Iris pigment epithelial cell (primary cell): ENCODE measurements at regions not wholly inside any gene's neighbourhood (a gene's known extent, or its start where the extent isn't known, plus 50 kb on each side); places are given as distances from the start of the nearest gene placed in this dataset.

Source experiments
- DNase-seq: peaks from one replicate; pipeline ENCODE4 v3.0.0-alpha.2; 2011; ENCODE audit warnings: low read depth

DNA sequence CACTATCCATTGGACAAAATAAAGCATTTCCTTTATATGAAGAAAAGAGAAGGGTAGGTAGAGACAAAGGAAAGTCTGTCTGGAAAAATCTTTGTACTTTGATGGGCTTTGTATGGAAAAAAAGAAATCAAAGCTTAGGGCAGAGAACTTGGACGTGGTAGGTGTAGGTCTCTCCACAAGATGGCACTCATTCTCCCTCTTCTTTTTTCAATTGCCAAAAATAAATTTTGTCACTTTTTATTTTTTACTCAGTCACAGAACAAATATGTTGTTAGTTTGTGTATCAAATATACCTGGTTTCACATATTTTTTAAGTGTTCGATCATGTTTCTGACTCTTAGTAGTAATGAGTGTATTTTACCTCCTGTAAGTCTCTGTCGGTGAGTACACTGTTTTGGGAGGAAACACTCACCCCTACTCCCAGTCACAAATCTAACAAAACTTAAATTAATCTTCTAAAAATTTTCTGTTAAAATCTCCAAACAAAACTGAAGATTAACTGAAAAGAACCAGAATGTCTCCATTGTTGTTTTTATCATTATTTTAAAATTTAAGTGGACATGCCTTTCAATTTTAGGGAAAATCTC, 415.8 kb upstream of the GOLIM4 start:
- peak; percentile 18 for DNase-seq

DNA sequence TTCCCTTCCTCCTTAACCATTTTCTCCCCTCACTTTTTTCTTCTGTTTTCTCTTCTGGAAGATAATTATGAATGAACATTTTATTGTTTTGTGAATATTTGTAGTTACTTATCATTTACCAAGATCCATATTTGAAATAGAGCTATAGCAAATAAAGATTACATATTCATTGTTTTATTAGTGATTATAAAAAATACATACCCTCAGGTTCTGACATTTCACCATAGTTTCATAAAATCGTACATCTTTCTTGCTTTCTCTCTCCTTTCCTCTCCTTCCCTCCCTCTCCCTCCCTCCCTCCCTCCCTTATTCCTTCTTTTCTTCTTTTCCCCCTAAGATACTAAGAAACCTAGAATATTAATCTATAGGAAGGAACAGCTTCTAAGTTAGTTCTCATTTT, 410.9 kb upstream of the GOLIM4 start:
- DNase-seq = no peak

DNA sequence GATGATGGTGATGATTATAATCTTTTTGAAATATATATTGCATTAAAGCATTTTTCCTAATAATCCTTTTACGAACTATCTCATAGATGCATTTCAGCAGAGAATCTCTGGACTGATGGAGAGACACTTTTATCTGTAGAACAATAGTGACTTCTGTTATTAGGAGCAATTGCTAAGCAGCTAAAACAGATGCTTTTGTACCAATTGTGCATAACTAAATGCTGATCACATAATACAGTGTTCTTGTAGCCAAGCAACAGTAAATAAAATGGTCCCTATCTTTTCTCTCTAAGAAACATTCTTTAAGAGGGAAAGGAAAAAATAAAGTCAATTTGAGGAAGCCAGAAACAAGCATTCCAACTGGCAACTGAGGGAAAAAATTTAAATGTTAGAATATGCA, 405.8 kb upstream of the GOLIM4 start:
- DNase-seq = no peak

DNA sequence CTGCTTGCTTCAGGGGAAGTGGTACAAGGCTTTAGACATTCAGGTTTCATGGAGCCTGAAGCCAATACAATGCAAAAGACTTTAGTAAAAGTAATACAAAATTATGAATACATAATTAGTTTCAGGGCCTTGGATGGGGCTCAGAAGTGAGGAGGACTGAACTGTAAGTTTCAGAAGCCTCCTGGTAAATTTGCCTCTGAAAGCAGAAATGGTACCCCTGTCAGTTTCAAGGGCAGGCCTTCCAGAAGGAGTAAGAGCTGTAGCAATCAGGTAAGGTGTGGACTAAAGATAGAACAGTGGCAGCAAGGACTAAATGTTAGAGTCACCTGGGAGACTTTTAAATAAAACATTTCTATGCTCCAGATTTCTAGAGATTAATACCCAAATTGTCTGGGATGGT, 402.5 kb upstream of the GOLIM4 start:
- DNase-seq = no peak

DNA sequence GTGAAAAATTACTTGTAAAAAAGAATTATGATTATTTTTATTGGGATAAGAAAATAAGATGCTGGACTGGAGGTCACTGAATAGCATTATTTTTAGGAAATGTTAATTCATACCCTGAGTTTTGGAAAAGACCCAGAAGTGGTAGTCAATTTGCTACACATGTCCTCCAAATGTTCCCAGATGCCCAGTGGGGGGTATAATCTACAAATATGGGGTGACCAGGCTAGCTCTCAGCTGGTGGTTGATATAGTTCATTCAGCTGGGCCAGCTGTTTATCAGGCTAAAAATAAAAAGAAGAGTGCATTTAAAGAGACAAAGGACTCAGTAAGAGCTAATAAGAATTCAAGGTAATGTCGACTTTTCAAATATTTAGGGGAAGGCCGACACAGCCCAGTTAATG, 402.0 kb upstream of the GOLIM4 start:
- no peak for DNase-seq

DNA sequence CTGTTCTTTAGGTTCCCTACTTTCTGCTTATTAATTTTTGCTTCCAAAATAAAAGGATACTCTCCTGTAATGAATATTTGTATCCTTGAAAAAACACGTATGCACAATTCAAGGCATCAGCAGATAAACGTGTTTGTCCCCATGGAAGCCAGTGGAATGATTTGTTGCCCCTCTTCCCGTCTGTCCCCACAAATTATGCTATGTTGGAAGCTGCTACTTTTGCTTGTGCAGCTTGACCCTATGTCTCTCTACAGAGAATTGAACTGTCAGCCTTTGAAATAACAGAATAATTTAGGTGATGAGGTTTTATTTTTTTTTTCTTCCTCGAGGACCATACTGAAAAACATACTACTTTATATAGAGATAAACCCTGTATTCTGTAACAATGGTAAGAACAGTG, 401.5 kb upstream of the GOLIM4 start:
- DNase-seq = no peak

DNA sequence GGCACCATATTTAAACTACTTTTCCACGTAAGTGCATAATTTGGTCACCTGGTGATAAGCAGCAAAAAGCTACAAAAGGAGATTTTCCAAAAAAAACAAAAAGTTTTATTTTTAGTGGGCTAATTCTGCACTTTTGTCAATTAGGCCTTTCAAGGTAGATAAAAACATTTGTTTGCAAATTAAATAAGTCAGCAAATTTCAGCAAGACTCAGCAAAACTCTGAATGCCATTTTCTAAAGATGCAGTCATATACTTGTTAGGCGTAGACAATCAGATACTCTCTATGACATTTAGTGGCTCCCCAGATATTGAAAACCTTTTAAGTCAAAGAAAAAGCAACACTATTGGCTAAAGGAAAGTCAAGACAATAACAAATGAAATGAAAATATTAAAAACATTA, 400.2 kb upstream of the GOLIM4 start:
- no peak for DNase-seq

DNA sequence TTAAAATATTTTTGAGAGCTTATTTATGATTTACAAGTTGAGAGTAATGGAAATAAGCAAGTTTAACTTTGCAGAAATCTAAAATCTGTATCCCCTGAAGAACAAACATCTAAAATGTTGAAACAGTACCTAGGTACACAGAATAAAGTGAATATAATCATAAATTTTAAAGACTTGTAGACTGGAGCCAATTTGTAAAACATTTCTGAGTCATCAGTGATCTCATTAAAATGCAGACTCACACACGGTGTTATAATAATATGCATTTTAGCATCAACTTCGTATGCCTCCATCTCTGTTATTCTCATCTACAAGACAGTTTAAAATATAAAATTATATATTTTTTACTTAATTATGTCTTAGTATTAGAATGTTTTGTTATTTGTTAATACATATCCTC, 399.5 kb upstream of the GOLIM4 start:
- no peak for DNase-seq

DNA sequence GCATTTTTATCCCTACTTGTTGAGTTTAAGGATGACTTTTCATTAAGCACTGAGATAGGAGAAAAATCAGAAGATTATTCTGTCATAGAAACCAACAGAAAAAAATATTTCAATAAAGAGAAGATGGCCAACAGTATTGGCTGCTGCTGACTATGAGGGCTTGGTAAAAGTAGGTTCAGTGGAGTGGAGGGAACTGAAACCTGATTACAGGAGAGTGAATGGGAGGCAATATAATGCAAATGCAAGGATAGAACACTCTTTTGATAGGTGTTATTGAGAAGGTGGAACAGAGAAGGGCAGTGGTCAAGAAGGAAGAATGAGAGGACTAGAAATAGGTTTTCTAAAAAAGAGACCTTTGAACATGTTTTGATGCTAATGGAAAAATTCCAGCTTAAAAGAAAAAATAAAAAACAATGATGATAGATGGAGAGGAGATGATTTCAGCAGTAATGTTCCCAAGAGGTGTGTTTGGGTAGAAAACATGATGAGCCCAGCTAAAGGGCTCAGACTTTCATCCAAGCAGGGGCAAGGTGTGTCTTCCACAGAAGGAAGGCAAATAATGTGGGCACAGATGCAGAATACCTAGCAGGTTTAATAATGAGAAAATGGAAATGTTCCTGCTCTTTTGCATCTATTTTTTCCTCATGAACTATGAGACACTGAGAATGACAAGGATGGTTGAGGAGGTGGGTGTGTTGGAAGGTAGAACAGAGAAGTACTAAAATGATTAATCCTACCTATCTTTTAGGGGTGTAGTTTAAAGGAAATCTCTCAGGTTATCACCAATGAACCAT, 397.9 kb upstream of the GOLIM4 start:
- DNase-seq = no peak

DNA sequence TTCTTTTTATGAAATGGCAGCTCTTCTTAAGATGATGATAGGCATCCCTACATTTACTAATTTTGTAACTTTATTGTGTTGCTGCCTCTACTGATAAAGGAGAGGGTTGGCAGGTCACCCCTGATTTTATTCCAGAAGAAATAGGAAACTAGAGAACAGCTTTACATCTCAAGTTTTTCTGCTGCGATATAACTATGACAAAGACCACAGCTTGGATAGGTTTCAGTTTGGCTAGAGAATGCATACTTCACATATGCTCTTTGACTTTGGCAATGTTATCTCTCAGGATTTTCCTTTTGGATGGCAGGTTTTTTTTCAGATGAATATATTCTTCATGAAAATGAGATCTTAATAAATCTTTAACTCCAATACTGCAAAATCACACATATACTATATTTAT, 395.3 kb upstream of the GOLIM4 start:
- DNase-seq = no peak

DNA sequence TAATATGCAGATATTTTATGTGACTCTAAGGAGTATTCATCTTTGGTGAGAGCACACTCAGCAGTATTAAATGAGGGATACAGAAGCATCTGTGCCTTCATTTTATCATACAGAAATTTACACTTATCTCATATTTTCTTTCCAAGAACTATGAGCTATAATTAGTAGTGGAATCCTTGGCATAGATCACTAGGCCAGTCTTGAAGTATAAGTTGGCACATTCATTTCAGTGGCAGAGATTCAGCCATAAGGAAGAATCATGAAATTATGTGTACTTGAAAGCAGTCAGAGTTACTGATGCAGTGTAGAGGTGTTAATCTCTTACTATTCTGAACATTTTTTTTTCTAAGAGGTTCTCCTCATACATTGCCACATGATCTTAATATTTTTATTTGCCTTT, 393.6 kb upstream of the GOLIM4 start:
- DNase-seq = no peak

DNA sequence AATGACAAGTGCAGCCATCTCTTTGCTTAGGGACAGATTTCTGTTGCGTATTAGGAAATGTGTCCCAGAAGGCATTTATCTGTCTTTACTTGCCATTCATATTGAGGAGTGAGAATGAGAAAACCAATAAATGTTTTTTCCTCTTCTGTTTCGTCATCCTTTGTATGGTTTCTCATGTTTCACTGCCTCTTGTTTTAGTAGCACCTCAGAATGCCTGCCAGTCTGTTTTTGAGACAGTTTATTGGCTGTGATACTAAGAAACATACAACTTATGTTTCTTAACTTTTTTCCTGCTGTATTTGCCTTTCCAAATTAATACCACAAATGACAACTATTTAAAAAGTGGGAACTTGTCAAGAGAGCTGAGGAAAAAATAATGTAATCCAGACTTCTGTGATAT, 390.2 kb upstream of the GOLIM4 start:
- no peak for DNase-seq

DNA sequence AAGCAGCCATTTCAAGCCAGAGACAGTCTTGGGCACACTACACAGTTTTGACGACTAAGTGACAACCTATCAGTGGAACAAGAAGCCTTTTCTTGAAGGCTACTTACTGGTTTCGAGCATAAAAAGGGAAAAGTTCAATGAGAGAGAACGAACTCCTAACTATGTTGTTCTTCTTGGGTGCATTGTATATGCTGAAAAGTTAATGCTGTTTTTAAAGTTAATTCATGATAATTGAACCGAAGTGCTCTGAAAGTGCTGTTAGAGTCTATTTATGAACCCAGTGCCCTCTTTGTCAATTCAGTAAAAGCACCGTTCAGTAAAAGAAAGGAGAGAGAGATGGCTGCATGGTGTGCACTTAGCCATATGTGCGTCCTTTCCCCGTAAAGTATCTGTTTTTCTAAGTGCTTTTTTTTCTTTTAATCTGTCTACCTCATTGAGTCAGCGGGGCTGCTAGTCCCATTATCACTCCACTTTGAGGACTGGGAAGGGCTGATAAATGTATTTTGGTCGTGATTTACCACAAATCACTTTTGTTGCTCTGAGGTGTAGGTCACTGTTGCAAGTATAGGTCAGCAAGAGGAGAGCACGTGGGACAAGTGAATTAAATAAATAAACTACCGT, 380.7 kb upstream of the GOLIM4 start:
- DNase-seq = no peak

DNA sequence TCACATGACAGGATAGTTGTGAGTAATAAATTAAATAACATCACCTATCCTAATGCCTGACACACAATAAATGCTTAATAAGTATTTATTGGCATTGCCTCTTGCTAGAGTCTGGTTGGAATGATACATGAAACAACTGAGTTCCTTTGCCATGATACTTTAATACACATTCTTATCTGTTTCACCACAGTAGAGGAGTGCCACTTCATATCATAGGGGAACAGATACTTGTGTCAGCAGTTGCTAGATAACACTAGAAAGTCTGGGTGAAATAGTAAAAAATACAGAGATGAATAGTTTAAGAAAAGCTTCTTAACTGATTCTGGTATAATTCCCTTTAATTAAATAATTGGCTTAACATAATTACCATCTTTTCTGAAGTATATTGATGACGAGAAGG, 380.0 kb upstream of the GOLIM4 start:
- no peak for DNase-seq

DNA sequence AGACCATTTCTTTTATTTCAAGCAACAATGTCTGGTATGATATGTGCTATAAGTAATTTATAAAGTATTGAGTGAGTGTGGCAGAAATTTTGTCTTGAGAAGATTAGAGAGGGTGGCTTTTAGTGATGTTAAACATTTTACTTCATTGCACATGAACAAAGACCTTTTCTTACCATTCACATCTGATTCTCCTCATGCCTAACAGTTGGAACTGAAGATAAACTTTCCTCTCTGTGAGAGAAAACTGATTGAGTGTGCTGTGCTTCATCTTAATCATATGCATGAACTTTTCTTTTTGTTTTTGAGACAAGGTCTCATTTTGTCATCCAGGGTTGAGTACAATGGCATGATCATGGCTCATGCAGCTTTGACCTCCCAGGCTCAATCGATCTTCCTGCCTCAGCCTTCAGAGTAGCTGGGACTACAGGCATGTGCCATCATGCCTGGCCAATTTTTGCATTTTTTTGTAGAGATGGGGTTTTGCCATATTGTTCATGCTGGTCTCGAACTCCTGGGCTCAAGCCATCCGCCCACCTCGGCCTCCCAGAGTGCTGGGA, 377.7 kb upstream of the GOLIM4 start:
- no peak for DNase-seq

DNA sequence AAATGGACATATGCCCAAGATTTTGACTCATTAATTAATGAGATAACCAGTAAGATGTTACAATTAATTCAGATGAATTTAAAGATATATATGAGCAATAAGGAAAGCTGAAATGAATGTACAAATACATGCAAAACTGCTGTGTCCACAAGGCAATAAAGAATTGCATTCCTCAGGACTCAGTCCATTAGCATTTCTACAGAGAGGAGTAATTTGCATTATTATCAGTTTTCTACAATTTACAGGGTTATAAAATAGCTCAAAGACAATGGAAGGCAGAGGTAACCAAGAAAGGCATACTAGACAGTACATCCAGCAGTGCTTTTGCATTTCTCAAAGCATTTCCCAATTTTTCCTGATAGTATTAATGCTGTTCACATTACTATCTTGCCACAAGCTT, 377.1 kb upstream of the GOLIM4 start:
- DNase-seq = no peak

DNA sequence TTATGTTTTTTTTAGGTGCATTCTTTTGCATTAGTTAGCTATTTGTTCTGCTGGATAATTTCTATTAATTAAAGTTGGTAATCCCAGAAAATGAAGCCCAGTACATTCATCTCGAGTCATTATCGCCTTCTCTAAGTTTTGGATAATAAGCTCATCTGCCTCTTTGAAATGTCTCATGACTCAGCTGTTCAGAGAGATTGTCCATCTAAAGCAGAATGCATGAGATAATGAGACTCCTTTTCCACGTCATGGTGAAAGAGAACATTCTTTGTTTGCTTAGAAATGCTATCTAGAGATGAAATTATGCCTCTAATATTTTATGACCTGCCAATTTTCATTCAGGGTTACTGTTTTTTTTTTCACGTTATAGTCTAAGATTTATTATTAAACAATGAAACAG, 374.7 kb upstream of the GOLIM4 start:
- no peak for DNase-seq

DNA sequence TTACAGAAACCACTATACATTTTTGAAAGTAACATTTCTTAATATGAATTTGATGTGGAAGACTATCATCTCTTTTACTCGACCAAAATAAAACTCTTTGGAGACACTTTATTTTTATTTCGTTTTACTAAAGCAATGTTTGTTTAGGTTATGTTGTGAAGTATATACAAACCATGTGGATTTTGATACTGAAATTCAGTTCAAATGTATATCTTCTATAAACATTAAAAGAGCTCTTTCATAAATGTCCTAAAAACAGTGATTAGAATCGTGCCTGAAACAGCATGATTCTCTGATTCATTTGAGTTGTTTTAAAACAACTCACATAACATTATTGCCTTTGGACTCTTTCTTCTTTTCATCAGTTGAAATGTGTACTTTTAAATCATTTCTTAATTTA, 373.7 kb upstream of the GOLIM4 start:
- DNase-seq = no peak

DNA sequence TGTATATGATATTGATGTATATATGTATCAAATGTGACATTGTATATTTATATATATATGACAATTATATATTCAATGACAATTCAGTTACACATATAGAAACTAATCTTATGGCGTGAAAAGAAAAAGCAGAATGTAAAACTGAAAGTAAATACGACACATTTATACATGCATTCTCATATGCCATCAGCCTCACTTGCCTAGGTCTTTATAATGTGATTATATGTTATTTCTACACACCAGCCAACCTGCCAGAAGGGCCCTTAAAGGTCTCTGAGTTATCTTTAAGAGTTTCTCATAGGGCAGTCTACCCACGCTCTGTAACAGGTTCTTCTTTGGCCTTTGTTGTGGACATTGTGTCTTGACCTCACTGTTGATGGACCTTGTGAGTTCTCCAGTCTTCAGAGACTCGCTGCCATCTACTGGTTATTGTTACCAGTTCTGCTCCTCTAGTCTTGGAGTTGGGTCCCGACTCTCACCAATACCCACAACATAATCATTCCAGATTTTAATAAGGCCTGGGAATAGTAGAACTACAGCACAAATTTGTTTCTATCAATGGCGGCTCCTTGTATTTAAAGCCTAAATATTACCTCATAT, 371.5 kb upstream of the GOLIM4 start:
- peak; percentile 29 for DNase-seq

DNA sequence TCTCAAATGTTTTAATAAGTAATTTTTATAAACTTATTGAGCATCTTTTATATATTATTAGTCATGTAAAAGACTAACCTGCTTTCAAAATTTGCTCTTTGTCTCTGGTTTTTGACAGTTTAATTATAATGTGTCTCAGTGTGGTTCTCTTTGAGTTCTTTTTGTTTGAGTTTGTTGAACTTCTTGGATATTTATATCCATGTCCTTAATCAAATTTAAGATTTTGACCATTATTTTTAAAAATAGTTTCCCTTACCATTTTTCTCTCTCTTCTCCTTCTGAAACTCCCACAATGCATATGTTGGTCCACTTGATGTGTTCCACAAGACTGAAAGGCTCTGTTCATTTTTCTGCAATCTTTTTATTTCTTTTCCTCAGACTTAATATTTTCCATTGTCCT, 366.1 kb upstream of the GOLIM4 start:
- DNase-seq = no peak

DNA sequence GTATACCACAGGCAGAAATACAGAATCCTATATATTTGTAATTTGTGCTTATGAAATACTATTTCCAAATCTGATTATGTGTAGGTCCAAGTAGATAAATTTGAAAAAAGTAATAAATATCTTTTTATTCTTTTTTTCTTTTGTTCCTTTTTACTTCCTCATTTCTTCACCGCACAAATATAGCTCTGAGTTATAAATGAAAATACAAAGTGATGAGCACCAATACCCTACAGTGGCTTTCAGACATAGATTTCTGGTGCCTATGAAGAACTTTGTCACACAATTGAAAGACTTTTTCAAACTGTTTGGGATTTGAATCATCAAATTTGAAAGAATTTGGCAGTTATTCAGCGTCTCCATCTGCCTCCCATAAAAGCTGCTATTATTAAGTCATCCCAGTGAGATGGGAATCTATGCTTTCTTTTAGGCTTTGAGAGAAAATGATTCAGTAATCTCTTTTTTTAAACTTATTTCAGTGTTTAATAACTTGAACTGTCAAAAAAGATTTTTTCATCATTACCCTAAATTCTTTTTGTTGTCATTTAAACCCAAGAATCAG, 363.6 kb upstream of the GOLIM4 start:
- DNase-seq = no peak

DNA sequence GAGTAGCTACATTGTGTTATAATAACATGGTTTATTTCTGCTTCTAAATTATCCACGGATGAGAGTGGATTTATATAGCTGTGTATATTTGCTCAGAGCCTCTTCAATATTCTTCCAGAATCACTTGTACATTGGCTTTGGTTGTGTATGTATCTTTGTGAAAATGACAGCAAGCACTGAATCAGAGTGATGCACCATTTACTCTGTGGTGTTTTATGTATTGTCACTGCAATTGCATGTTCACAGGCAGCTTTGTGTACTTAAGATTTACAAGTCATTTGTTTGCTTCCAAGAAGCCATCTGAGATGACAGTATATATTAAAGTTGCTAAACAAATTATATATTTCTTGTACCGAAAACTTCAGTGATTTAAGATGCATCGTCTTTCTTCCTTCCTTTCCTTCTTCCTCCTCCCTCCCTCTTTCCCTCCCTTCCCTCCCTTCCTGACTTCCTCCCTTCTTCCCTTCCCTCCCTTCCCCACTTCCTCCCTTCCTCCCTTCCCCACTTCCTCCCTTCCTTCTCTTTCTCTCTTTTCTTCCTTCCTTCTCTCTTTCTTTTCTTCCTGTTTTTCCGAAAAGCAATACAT, 362.3 kb upstream of the GOLIM4 start:
- no peak for DNase-seq
